GM21786 (cell line): ENCODE measurements at regions not wholly inside any gene's neighbourhood (a gene's known extent, or its start where the extent isn't known, plus 50 kb on each side); places are given as distances from the start of the nearest gene placed in this dataset.
"Not testable (repeated sequence)": the region's sequence is repeated elsewhere in the genome, so short reads cannot be mapped to it uniquely, and the experiment has no call there.

ENCODE experiments used
- ATAC-seq: cut with Tn5 transposase; IDR thresholded peaks from one replicate; pipeline ENCODE4 v1.9.1; 2021; ENCODE audit not compliant: unreplicated experiment

DNA sequence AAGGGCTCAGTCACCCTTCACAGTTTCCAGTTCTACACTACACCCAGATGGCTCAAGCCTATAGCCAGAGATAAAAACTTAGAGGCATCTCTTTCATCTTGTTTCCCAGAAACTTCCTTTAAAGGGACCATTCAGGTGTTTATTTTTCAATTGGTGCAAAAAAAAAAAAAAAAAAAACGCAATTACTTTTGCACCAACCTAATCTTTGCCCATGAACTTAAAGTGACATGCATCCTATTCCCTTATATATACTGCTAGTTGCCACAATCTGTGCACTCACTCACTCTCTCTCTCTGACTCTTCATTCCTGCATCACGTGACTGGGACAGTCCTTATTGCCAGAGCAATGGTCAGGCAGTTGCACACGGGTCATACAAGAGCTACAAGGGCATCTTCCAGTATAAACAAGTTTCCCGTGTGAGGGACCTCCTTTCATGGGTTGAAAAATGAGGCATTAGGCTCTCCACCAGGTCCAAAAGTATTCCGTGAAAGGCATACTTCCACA lies 789.4 kb downstream of the EPHA4 start:
- ATAC-seq = no peak

DNA sequence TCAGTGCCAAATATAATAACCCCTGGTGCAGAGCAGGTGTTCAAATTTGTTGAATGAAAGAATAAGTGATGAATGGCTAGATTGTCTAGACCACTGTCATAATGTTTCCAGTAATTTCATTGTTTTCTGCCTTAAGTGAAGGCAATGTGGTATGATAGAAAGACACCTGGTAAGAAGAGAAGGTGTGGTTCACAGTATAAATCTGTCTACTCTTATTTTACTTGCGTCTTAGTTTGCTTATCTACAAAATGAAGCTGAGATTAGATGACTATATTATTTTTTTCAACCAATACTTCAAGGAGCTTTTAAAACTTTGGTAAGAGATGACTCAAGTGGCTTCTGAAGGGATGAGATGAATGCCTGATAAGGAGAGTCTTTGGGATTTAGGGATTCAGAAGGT lies 788.4 kb downstream of the EPHA4 start:
- no peak for ATAC-seq

DNA sequence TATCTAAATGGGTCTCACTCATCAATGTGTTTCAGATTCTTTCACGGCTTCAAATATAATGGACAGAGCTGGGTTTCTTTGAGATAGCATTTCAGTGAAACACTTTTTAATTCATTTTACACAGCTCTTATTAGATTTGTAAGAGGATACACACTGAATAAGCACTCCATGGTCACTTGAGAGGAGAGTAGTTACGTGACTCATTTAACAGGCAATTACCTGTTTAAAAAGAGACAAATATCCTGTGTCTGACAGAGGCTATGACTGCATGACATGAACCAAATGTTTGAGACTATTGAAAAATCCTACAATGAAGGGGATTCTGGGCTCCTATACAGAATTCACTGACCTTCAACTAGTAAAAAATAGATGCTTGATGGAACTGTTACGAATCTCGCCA lies 786.9 kb downstream of the EPHA4 start:
- no peak for ATAC-seq

DNA sequence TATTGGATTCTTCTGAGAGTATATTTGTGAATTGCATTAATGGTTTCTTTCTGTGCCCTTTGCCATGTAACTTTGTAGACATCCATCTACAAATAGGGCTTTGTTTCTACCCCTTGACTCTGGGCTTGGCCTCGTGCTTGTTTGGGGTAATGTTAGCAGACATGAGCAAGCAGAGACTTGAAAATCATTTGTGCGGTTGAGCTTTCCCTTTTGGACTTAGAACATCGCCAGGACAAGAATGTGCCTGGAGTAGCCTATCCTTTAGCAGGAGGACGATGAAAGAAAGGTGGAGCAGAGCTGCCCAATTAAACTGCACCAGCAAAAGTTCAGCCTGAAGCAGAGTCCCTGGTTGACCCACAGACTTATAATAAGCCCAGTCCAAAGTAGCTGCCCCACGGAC lies 785.9 kb downstream of the EPHA4 start:
- no peak for ATAC-seq

DNA sequence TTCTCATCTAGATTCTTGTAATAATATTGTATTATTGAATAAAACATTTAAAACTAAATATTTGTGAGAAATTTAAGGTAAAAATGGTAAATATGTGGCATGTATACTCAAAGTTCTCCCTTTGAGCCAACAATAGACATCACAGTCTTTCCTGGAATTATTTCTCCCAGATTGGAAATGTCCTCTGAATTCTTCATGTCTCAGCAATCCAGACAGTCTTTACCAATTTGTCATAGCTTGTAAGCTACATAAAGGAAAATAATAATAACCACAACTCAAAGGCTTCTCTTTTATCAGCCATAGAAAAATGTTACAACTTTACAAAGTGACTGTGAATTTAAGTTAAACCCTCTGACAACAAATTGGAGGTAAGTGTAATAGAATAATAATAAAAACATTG lies 784.9 kb downstream of the EPHA4 start:
- no peak for ATAC-seq

DNA sequence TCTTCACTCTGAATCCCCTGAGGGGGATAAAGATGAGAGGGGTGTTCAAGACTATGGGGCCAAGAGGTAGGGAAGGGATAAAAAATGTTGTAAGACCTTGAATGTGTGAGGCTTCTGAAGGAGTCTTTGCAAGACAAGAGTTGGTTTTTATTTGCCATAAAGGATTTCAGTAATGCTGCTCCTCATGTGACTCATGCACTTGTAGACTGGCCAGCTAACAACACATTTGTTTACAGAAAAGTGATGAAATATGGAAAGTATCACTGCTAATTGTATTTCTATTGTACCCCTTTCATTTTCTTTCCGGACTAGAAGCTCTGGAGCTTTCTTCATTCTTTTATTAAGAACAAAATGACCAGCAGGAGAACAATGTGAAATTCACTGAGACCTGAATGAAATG lies 782.1 kb downstream of the EPHA4 start:
- no peak for ATAC-seq

DNA sequence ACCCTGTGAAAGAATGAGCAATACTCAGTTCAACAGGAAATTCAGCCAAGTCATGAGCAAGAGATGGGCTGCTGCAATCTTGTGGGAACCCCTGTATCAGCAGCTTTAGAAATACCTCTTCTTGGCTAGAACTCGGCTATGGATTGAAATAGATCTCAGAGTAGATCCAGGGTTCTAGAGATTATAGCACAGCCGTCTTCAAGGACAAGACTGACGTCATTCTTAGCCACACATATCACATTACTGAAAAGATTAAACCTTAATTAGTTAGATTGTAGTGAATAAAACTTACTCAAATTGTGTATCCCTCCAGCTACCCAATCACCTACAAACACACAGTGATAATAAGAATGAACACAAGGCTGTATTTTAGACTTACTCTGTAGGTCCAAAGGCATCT lies 776.4 kb downstream of the EPHA4 start:
- ATAC-seq = no peak

DNA sequence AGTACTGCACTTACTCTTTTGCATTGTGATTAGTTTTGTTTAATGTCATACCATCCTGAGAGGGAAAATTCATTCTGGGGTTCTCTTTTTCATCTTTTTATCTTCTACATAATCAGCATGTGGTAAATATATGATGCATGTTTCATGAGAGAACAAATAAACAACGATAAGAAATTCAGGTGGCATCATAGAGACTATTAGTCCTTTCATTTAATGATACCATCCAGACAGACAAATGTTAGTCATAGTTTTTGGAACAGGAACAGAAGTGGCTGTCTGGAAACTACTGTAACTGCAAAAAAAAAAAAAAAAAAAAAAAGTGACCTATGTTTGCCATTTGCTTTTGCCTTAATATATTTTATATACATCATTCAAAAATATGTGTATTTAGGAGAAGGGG lies 761.0 kb downstream of the EPHA4 start:
- no peak for ATAC-seq

DNA sequence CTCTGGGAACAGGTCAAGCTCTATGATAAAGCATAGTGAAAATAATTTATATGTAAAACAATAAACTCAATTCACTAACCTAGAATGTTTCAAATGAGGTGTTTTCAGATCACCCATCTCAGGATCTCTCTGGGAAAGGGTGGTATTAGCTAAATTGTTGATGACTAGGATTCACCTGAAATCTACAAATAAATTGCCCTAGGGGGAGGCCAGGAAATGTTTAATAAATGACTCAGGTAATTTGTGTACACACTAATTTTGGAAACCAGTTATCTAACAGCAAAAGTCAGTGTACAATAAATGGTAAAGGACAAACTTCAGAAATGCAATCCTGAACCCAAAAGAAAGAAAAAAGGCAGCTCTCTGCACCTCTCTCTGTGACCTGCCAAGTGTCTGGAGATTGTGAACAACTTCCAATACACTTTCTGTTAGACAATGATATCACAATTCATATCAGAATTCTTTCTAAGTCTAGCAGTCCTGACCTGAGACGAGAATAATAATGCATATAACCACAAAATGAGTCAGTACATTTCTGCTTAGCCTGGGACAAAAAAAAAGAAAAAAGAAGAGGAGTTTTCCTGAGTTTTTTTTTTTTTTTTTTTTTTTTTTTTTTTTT lies 760.0 kb downstream of the EPHA4 start:
- no peak for ATAC-seq

DNA sequence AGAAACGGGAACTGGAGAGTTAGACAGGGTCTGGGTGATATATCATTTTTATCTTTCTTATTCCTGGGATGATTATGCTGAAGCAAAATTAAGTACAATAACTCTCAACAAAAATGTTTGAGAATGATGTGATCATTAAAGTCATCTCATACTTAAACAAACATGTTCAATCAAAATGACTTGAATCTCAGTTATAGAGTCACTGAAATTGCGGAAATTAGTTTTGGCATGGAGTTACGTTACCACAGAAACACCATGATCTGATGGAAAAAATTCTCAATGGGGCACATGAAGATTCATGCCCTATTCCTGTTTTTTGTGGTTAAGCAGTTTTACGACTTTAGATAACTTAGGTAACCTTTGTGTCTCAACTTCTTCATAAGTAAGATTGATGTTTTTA lies 757.7 kb downstream of the EPHA4 start:
- ATAC-seq = no peak

DNA sequence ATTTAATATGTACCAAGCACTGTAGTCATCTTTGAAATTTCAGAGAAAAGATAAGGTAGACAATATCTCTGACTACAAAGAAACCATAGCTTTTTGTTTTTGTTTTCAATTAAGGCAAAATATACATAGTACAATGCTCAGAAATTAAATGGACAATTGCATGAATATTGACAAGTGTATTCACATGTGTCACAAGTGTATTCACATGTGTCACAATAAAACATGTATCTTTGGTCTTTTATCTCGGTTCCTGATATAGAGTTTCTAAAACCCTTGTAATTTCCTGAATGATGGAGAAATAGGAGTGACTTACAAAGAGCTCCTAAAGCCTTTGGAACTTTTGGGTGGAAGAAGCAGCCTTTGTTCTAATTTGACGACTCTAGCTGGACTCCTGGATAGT lies 756.4 kb downstream of the EPHA4 start:
- ATAC-seq = no peak

DNA sequence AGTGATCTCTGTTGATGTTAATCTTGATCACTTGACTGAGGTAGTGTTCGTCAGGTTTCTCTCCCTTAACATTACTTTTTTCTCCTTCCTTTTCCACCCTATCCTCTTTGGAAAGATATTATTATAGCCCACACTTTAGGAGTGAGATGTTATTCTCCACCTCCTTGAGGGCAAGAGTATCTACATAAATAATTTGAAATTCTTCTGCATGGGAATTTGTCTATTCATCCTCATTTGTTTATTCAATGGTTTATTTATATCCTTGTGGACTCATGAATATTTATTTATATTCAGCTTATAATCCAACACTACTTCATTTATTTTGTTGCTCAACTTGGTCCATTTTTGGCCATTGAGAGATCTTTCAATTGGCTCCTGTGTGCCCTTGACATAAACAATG lies 750.4 kb downstream of the EPHA4 start:
- no peak for ATAC-seq

DNA sequence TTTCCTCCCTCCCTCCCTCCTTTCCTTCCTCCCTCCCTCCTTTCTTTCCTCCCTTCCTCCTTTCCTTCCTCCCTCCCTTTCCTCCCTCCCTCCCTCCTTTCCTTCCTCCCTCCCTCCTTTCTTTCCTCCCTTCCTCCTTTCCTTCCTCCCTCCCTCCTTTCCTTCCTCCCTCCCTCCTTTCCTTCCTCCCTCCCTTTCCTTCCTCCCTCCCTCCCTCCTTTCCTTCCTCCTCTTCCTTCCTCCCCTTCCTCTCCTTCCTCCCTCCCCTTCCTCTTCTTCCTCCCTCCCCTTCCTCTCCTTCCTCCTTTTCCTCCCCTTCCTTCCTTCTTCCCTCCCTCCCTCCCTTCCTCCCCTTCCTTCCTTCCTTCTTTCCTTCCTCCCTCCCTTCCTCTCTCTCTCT lies 748.5 kb downstream of the EPHA4 start:
- not testable (repeated sequence) for ATAC-seq

DNA sequence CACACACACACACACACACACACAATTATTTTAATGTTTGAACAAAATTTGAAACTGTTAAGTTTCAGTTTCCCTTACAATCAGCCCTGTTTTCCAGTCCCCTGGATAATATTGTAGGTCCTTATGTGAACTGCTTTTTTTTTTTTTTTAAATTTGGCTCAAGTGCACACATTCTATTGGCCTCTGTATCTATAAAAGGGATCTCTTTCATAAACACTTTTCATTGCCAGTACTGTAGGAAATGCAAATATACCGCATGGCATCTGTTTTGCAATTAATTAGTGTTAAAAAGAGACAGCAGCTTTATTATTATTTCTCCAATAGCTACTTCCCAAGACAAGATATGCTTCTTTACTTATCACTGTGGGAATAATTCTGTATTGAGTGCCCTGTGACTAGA lies 738.7 kb downstream of the EPHA4 start:
- no peak for ATAC-seq

DNA sequence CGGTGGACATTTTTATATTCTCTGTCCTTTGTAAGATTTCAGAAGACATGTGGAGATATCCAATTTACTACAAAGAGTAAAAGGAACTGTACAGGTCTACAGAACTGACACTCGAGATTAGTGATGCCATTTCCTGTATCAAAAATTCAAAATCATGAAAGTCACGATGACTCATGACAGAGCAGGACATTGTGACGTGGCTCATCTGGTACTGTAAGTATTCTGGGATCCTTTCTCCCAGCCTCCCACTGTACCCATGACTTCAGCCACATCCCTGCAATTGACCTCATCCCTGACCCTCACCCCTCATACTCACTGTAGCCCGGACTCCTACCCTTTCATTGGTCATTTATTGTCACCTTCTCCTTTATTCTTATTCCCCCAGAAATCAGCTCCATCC lies 736.5 kb downstream of the EPHA4 start:
- ATAC-seq = no peak

DNA sequence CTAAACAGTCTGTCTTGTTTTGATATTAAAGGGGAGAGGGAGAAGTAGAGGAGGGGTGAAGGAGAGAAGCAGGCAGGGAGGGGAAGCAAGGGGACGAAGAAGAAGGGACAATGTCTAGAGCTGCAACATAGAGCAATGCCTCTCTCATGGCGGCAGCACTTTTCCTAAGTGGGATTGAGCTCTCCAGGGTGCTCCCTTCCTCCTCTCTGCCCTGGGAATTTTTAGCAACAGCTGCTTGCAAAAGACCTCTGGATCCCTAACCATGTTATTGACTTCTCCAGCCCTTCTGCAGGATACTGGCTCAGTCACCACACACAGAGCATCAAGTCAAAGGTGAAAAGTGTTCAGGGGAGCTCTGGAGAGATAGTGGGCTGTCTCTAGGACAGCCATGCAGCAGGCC lies 734.9 kb downstream of the EPHA4 start:
- no peak for ATAC-seq

DNA sequence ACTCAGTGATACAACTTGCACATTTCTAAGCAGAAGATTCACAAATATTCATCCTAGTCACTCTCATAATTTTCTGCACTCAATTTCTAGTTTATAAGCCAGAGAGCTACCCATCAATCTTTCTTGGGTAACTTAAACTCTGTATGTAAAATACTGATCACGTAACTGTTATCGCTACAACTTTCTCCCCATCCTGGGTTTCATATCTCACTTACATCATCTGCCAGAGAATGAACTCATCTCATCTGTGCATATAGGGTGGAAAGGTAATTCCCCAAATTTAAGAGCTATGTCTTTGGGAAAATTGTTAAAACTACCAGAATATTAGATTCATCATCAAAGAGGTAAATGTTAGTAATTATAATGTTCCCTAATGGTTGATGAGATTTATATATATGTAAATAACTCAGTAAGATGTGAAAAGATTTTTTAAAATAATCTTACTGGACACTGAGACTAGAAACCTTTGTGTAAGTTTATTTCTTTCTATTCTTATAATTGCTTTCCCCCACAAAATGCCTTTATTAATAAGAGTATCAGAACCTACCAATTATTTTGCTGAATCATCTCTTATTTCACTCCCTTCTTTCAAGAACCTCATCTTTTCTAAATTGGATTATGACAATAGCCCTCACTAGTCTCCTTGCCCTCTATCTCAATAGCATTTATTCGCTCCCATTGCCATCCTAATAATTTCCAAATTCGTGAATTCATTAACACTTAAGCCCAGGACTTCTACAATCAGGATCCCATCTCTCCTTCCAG lies 729.0 kb downstream of the EPHA4 start:
- no peak for ATAC-seq

DNA sequence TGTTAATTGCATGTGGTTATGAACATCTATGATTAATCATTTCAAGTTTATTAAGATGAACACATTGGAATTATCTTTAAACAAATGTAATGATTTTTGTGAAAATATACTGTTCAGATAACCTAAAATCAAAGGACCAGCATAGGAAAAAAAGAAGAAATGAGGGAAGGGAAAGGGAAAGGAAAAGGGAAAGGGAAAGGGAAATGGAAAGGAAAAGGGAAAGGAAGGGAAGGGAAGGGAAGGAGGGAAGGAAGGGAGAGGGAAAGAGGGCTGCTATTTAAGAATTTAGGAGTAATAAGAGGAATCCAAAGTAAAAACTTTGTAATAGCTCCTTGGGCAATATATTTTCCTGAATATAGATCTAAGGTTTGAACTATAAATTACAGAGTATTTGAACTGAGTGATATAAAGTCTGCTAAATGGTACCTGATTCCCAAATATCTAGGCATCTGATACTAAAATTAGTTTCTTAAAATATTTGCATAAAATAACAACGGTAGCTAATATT lies 726.3 kb downstream of the EPHA4 start:
- ATAC-seq = no peak

DNA sequence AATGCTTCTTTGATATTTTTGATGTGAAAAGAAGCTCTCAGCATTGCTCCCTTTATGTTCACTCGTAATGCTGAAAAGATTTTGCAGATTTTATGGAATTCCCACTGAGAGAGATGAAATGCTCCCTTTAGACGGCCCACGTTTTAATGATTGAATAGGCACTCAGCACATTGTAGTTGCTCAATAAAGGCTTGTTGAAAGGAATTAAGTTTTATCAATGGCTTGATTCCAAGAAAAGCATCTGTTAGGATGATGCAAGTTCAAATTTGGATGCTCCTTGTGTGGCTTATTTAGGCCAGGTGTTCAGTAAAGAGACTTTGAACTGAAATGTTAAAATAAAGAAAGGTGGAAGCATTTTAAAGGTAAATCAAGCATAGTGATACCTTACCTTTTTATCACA lies 725.1 kb downstream of the EPHA4 start:
- no peak for ATAC-seq

DNA sequence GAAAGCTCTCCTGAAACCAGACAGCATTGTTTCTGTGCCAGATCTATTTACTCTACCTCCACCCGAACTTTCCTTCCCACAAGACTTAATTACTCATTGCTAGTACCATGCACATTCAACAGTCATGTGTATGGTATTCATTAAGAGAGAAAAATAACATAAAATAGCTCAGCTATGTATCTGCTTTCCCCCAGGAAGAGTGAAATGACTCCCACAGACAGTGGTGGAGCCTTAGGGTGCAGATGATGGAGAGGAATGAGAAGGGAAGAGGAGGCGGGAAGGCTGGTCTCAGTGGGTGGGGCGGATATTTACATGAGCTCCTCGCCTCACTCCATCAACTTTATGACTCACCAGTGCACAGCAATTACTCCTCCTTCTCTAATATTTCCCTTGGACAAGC lies 724.5 kb downstream of the EPHA4 start:
- ATAC-seq = no peak

DNA sequence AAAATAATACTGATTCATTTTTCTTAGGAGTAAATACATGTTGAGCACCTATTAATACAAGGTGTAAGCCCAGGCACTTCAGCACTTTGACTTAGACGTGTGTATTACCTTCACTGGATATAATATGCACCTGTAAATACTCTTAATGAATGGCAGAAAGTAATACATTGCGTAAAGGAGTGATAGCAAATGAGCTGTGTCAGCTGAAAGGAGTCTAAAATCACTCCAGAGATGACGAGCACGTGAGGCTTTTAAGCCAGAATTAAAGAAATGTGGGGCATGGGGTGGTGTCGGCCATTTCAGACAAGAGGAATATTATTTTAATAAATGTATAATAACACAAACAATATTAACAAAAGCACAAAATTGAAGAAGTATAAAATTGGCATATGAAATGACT lies 722.7 kb downstream of the EPHA4 start:
- no peak for ATAC-seq

DNA sequence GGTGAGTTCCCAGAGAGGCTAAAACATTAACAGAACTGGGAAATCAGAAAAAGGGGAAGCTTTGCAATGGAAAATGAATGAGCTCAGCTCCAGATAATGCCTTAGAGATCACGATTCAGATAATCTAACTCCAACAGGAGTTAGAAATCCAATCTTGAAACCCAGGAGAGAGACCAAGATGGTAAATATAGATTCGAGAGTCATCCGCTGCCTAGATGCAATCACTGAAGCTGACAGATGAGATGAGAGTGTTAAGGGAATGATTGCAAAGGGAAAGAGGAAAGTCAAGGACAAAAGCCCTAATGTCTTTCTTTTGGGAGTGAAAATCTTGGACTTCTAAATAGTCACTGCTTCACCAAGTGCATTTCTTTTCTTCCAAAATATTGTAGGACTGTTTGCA lies 722.0 kb downstream of the EPHA4 start:
- ATAC-seq = no peak

DNA sequence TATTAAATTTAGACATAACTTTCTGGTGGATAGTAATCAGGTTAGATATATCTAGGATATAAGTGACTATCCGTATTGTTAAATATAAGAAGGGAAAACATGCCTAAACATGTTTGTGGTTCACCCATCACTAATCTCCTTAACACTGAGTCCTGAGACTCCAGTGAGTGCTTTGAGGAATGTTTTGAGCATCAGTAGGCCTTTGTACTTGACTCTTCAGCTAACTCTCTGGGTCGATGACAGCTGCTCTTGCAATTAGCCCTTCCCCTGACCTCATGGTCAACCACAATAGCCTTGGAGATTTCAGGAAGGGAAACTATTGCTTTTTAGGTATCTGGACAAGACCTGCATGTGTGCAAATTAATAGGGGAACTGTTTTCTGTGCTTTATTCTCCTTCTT lies 716.8 kb downstream of the EPHA4 start:
- ATAC-seq = no peak
